Stimulated activated CD8-positive, alpha-beta memory T cell treated with anti-CD3 and anti-CD28 coated beads, Interleukin-15, amount 100 ng/mL, for 4 hours (primary cell): ENCODE measurements at regions not wholly inside any gene's neighbourhood (a gene's known extent, or its start where the extent isn't known, plus 50 kb on each side); places are given as distances from the start of the nearest gene placed in this dataset.

Source experiments
- DNase-seq, 2 donors: peaks; one replicate each; pipeline ENCODE4 v3.0.0-alpha.2; 2020; ENCODE audit warnings: low read depth in 2 of 2

DNA sequence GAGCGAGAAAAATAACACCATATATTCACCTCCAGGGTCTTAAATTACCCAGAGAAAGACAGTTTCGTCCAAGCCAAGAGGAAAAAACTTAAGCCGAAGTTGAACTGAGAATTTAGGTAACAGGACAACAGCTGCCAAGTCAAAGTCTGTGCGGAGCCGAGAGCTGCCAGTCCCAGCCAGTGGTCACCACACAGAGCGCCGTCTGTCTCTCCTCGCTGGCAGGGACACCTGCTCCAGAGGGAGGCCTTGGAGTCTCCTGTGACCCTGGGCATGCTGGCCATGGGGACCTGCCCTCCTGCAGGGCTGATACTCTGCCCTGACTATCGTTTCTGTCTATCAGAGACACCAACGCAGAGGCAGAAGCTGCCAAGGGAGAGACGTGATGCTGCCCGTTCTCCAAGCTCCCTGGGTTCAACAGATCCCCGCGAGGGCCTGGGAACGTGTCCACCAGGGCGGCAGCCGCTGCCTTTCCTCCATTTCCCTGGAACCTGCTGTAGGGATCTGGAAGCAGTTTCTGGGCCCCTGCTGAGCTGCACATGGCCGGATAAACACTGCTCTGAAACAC is 341.3 kb downstream of the SMOC2 start:
- DNase-seq = no peak

DNA sequence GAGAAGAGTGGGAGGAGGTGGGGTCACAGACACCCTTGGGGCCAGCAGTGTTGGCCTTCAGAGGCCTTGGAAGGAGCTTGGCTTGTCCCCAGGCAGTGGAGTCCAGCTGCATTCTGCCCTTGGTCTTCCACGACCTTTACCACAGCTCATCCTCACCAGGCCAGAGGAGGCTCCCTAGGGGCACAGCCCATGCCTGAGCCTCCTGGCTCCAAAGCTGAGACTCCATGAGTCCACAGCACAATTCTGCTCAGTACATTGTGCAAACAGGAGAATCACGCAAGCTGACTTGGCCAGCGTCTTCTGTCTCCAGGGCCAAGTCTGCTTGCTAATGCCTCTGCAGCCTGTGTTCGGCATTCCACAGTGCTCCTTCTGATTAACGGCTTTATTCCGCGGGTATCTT is 337.2 kb downstream of the SMOC2 start:
- no peak for DNase-seq

DNA sequence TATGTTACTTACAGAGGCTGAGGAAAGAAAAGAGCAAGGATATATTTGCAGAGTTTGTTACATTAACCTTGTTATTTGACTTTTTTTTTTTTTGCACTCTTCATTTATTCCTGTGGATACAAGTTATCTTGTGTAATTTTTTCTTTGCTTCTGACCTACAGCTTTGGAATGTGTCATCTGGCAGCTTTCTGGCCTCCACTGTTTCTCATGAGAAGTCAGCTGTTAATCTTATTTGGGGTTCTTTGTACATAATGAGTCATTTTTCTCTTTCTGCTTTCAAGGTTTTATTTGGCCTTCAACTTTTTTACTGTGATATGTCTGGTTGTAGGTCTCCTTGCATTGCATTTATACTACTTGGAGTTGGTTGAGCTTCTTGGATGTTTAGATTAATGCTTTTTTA is 333.4 kb downstream of the SMOC2 start:
- no peak for DNase-seq

DNA sequence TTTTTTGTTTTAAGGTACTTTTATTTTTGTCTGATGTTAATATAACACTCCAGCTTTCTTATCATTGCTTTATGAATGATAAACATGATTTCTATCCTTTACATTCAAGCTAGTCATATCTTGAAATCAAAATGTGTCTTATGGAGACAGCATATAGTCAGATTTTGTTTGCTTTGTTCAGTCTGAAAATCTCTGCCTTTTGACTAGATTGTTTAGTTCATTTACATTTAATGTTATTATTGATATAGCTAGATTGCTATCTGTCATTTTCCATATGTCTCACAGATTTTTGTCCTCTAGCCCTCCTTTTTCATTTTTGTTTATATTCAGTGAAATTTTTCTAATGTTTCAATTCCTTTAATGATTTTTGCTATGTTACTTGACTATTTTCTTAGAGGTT is 332.8 kb downstream of the SMOC2 start:
- DNase-seq = no peak

DNA sequence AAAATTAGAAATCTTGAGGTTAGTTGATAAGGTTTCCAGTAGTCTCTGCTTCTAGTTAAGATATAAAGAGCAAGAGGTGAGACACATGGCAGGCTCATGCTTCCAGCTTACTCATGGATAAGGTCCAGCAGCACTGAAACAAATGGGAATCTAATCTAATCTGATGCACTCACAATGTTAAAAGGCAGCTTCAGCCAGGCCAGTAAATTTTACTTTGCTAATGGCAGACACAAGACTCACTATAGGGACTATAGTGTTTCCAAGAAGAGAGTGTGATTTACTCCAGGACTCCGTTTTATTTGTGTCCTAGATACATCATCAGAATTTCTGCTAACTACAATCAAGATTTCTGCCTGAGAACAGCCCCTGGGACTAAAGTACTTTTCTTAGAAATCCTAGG is 324.8 kb downstream of the SMOC2 start:
- no peak for DNase-seq

DNA sequence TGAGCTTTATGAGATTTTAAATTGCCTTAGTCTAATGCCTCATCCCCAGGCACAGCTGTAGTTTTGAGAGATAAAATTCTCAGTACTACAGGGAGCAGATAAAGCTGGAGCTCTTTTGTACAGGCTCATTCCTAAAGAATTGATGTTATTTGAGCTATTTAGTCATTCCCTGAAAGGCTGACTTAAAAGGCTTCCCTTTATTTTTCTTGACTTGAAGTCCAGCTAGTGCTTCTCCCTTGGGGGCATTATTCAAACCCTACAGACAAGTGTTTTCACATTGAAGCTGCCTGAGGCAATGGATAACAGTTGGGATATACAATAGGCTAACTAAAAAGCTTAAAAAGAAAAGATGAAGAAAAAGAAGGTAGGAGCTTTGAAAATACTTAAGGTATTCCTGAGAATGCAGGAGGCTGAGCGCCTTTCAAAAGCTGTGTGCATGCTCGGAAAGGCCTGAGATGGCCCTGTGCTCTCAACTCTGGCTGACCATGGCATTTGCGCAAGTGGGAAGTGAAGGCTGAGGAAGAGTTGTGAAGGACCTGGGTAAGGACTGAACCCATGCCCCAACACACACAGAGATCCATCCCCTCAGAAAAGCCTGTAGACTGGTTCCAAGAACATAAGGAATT is 315.1 kb downstream of the SMOC2 start:
- no peak for DNase-seq

DNA sequence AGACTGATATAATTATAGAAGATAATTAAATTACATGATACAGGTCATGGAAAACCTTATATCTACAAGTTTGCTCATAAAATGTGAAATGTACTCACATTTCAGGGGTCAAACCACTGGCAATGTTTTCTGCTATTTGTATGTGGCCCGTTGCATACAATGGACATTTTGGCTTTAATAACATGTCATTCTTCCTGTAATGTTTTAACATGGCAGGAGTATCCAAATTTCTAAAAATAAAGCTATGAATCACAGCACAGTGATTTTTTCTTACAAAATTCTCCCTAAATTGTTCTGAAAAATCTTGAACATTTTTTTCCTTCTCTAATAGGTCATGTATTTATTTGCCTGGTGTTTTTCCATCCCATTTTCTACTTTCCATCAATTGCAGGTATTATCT is 305.7 kb downstream of the SMOC2 start:
- DNase-seq = no peak

DNA sequence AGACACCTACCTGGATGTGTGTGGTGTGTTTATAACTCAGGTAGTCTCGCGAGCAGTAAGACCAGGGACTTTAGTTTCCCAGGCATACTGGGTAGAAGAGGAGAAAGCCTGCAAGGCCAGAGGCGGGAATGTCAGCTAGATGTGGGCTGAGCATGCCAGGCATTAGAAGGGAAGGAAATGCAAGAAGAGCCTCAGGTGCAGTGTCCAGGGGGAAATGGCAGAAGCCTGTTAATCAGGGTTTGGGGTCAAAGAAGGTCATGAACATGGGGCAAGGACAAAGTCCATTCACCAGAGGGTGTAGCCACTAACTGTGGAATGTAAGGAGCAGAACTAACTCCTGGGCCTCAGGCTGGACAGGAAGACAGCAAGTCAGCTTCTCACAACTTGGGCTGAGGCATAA is 305.0 kb downstream of the SMOC2 start:
- no peak for DNase-seq

DNA sequence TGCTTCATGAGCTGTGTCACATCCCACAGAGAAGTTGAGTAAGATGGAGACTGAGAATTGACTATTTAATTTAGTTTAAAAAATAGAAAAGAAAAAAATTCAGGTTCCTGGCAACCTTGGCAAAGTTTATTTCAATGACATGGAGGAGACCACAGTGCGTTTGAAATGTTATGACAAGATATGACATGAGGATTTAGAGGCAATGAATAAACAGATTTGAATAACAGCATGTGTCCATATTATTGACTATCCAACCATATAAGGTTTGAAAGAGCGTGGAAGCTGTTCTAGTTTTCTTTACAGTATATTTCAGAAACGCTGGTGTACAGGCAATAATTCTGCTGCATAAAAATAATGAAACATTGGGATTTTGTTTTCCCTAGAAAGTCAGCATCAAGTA is 303.9 kb downstream of the SMOC2 start:
- no peak for DNase-seq

DNA sequence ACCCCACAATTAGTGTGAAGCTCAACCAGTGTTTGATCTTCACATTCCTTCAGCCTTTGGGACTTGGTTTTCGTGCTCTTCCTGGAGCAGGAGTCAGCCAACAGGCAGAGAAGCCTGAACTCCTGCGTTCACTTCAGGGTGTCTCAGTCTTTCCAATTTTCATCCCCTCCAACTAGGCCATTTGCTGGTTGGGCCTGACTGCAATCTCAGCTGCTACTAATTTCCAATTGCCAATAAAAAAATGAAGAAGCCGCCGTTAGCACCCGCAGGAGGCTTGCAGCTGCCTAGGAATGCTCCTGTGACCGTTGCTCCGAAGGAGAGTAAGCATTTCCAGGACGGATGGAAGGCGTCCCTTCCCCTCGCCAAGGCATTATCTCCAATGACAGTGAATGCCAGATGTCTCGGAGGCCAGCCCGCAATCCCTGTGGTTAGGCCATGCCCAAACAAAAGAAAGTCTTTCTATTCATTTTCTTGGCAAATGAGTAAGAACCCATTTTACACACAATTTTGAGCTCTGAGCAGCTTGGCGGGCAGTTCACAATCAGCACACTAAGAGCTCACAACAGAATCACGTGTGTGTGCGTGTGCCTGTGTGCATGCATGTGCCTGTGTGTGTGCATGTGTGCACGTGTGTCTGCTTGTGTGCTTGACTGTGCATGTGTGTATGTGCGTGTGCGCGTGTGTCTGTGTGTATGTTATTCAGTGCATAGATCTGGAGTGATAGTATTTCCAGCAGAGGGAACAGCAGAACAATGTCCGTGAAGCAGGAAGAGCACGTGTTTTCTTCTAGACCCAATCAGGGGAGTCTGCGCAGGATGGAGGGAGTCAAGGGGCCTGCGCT is 301.2 kb downstream of the SMOC2 start:
- no peak for DNase-seq

DNA sequence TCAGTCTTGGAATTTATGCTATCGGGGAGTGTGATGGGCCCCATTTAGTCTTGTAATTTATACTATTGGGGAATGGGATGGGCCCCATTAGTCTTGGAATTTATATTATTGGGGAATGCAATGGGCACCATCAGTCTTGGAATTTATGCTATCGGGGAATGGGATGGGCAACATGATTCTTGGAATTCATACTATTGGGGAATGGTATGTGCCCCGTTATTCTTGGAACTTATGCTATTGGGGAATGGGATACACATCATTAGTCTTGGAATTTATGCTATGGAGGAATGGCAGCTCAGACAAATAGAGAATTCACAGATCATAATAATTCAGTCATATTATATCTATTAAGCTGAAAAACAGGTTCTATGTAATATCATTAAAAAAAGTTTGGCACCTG is 300.3 kb downstream of the SMOC2 start:
- DNase-seq = no peak

DNA sequence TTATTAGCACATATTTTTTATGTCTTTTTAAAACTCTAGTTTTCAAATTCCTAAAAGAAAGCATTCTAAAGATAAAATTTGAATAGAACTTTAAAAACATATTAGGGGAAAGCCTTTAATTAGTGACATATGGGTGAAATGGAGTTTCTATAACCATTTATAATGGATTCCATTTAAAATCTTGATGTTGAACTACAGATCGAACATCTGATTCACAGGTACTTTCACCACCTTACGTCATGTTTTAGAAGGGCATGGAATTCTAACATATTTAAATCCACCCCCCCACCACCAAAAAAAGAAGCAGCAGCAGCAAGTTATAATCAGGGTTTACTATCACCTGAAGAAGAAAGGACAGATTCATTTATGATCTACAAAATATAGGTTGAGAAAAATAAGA is 298.4 kb downstream of the SMOC2 start:
- DNase-seq = no peak

DNA sequence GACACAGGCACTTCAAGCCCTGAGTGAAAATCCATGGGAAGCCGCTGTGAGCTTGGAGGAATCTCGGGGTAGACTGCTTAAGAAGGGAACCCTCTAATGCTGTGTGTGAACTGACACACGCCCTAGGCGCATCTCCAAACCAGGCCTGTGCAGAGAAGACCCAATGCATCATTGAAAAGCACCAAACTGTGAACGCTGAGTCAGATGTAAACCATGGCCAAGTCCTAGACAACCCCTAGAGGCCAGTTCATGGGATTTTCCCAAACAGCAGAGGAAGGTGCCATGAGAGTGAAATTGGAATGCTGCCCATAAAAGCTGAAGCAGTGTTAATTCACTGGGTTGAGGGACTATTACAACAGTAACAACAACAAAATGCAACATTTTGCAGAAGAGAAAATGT is 296.5 kb downstream of the SMOC2 start:
- no peak for DNase-seq

DNA sequence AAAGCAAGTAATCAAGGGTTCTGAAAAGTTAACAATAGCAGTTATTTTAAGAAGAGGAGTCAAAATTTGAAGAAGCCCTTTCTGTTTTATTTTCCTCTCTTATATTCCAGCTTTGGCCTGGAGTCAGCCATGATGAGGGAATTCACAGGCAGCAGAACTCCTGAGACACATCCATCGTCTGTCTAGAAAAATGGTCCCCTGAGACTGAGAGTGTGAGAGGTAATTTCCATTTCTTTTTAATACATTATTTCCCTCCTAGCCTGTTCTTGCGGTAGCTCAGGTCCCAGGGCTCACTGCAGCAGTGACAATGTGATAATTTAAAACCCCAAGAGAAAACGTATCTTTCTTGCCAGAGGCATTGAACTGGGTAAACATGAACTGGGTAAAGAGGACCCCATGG is 296.0 kb downstream of the SMOC2 start:
- no peak for DNase-seq

DNA sequence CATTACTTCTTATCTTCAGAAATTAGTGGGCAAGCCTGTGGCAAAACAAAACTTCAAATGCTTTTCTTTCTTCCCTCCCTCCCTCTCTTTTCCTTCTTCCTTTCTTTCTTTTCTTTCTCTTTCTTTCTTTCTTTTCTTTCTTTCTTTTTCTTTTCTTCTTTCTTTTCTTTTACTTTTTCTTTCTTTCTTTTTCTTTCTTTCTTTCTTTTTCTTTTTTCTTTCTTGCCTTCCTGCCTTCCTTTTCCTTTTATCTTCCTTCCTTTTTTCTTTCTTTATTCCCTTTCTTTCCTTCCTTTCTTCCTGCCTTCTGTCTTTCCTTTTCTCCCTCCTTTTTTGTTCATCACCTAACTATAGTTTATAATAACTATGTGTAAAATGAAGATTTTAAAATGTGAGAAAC is 295.1 kb downstream of the SMOC2 start:
- DNase-seq = no peak

DNA sequence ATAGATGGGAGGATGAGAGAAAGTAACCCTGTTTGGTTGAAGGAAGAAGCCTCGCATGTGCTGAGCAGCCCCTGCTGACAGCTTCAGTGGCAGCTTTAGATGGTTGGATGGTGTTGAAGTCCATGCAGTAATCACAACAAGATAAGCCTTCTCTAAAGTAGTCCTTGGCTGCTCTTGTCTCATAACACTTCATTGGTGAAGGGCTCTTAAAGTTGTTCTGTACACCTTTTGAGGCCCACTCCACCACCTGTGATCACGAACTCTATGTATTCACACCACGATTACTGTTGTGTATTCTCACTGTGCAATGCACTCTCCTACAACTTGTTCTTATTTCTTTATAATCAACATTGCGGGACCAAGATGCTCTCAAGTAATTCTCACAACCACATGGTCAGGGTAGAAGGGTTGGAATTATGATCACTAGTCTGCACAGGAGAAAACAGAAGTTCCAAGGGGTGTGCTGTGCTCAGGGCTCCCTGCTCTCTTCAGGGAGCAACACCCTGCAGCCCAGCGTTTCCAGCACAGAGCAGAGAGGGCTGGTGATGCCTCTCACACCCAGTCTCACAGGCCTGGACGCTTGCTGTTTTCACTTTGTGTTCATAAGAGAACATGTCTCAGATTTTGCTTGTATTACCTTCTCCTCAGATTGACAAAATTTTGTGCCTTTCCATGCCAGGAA is 294.4 kb downstream of the SMOC2 start:
- no peak for DNase-seq

DNA sequence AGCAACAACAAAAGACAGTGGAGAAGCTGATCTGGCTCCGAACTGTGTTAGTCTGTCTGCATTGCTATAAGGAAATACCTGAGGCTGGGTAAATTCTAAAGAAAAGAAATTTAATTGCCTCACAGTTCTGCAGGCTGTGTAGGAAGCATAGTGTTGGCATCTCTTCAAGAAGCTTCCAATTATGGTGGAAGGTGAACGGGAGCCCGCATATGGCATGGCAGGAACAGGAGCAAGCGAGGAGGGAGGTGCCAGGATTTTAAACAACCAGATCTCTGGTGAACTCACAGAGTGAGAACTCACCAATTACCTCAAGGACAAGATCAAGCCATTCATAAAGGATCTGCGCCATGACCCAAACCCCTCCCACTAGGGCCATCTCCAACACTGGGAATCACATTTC is 293.5 kb downstream of the SMOC2 start:
- no peak for DNase-seq

DNA sequence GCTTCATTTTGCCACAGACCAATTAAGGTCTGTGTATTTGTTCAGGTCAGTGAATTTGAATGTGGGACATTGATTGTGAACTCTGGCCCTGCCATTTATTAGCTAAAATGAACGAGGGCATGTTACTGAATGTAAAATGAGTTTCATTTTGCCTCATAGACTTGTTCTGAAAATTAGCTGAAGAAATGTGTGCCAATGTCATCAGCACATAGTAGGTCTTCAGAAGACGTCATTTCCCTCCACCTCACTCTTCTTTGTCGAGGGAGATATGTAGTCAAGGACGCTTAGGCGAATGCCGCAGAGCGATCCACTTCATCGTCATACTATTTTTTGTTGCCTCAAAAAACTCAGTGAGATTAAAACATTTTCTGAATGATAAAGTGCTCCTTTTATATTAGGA is 291.7 kb downstream of the SMOC2 start:
- DNase-seq = no peak

DNA sequence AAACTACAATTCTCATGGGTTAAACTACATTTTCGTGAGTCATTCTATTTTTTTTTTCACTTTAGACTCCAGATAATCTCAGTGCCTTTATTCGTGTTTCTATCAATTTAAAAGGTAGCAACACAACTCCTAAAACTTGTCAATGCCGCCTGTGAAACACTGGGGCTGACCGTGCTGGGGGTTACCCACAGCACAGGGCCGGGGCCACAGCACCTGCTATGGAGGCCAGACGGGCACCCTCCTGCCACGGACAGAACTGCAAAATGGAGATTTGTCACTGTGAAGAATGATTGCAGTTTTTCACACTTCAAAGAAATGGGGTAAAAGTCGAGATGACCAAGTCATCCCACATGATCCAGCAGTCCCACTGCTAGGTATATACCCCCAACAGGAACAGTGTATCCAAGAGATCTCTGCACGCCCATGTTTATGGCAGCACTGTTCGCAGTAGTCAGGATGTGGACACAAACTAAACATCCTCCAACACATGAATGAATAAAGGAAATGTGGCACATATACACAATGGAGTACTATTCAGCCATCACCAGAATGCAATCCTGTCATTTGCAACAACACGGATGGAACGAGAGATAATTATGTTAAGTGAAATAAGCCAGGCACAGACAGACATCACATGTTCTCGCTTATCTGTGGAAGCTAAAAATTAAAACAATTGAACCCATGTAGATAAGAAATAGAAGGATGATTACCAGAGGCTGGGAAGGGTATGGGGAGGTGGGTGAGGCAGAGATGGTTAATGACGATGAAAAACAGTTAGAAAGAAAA is 290.1 kb downstream of the SMOC2 start:
- no peak for DNase-seq

DNA sequence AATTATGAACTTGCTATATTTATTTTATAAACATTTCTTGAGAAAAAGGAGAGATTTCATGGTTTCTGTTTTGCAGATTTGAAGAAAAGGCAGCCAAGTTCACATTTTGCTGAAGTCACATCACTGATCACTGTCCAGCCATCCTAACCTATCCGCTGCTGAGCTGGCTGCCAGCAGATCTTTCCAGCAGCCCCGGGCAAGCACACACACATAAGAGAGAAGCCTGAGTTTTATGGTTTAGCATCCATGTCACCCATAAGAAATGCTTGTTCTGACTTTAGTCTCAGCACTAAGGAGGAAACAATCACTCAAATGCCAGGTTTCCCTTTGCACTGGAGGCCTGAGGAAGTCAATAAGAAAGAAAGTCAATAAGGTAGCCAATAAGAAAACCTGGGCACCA is 287.1 kb downstream of the SMOC2 start:
- no peak for DNase-seq

DNA sequence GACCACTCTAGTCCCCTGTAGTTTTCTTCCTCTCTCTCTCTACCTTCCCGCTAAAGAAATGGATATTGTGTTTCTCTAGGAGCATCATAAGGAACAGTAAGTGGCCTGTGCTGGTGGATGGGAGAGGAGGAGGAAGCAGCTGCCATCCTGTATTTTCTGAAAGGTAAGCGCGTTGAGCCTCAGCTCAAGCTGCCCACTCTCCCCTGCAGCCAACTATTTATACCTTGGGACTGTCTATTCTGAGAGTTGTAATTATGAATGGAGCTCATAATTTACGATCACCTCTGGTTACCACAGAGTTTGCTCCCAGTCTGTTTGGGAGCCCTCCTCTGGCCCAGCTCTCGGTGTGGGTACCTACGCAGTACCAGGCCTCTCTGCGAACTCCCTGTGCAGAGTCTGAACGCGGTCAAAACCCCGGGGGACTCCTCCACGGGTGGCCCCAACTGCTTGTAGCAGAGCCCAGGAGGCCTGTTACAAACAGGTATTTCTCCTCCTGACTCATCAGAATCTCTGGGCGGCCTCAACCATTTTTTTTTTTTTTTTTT is 285.4 kb downstream of the SMOC2 start:
- DNase-seq = no peak

DNA sequence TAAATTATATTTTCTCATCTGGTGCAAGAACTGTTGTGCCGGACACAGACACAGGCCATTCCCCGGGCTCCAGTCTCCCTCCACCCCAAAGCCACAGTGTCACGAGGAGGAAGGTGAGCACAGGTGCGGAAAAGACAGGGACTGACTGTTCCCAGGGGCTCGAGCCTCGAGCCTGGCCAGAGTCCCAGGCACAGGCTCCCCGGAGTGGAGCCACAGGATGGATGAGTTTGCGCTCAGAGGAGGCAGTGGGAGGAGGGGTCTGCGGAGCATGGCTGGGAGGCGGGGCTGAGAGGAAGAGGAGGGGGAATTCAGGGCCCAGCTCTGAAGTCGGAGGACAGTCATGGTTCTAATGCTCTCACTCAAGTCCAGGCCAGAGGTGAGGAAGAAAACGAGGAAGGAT is 284.8 kb downstream of the SMOC2 start:
- no peak for DNase-seq
